Vagina (tissue), 2 donors: ENCODE measurements at regions not wholly inside any gene's neighbourhood (a gene's known extent, or its start where the extent isn't known, plus 50 kb on each side); places are given as distances from the start of the nearest gene placed in this dataset.

Experiments
- DNase-seq, 2 donors: peaks; one replicate each; pipeline ENCODE4 v3.0.0-alpha.2; 2017; ENCODE audit errors: extremely low spot score in 2 of 2
- H3K27ac ChIP-seq: fragments of 200-600 bp; sonication (generic); one replicate; pipeline ENCODE4 v1.5.1; 2019
- H3K27me3 ChIP-seq: fragments of 200-600 bp; sonication (generic); one replicate; pipeline ENCODE4 v1.5.1; 2019
- H3K36me3 ChIP-seq, 2 donors: fragments of 200-600 bp; sonication (generic); one replicate each; pipeline ENCODE4 v1.5.1; 2017 to 2019
- H3K4me1 ChIP-seq: fragments of 200-600 bp; sonication (generic); one replicate; pipeline ENCODE4 v1.5.1; 2019
- H3K4me3 ChIP-seq, 2 donors: fragments of 200-600 bp; sonication (generic); 1 replicate in 1 of 2; 2 replicates in 1 of 2; pipeline ENCODE4 v1.5.1; 2016 to 2019
- H3K9me3 ChIP-seq: fragments of 200-600 bp; sonication (generic); one replicate; pipeline ENCODE4 v1.5.1; 2019
- POLR2A ChIP-seq, 2 donors: fragments of 450-650 bp; IDR thresholded peaks; one replicate each; pipeline ENCODE4 v1.6.1; 2017; ENCODE audit warnings: antibody characterized with exemption in 2 of 2, mild to moderate bottlenecking in 2 of 2, moderate library complexity in 2 of 2
- POLR2AphosphoS5 ChIP-seq, 2 donors: sonication (generic); formaldehyde crosslinking; IDR thresholded peaks; one replicate each; pipeline ENCODE4 v1.9.0; 2017; ENCODE audit warnings: antibody characterized with exemption in 2 of 2, mild to moderate bottlenecking in 2 of 2, low read depth in 1 of 2; ENCODE audit not compliant: insufficient read depth in 1 of 2
- intact Hi-C: fragments of 100-400 bp; cut with DNase I; formaldehyde crosslinking; loops from one replicate; pipeline ENCODE4 v1.15.1; 2023
- TF ChIP-seq, protein P1 (sequence below), 3 experiments: fragments of 450-650 bp in 2 of 3; fragments of 200-600 bp in 1 of 3; sonication (generic) in 1 of 3; IDR thresholded peaks; one replicate each; pipeline ENCODE4 v1.5.1; 2017 to 2019; ENCODE audit warnings: antibody characterized with exemption in 3 of 3, mild to moderate bottlenecking in 2 of 3, moderate library complexity in 2 of 3

DNA sequence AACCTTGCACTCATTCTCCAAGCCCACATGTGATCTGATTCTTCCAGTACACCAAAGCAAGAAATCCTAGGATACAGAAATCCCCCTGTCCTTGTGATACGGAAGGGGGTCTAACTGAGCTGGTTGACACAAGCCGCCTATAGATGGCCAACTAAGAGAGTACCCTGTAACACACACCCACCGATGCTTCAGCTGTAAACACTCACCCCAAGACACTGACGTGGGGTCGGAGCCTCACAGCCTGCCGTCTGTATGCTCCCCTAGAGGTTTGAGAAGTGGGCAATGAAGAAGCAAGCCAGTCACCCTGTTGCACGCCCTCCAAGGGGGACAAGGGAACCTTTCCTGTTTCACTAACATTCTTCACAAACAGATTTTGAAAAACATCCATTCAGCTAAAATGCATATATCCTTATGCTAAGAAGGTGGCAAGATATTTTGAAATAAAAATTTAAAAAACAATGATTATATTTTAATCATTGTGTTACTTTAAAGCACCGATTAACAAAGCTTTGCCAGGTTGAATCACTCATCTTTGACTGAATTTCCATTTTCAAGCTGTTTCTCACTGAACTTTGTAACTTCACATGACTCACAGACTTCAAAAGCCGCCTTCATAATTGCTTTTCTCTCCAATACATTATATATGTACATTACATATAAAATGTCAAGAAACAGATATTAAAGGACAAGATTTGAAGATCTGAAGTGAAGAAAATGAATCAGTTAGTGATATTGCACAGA is 329.3 kb downstream of the ARL4A start:
- DNase-seq: no peak
- intact Hi-C loops: no loop called here
- TF ChIP-seq, protein P1, sequence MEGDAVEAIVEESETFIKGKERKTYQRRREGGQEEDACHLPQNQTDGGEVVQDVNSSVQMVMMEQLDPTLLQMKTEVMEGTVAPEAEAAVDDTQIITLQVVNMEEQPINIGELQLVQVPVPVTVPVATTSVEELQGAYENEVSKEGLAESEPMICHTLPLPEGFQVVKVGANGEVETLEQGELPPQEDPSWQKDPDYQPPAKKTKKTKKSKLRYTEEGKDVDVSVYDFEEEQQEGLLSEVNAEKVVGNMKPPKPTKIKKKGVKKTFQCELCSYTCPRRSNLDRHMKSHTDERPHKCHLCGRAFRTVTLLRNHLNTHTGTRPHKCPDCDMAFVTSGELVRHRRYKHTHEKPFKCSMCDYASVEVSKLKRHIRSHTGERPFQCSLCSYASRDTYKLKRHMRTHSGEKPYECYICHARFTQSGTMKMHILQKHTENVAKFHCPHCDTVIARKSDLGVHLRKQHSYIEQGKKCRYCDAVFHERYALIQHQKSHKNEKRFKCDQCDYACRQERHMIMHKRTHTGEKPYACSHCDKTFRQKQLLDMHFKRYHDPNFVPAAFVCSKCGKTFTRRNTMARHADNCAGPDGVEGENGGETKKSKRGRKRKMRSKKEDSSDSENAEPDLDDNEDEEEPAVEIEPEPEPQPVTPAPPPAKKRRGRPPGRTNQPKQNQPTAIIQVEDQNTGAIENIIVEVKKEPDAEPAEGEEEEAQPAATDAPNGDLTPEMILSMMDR (IDR thresholded peaks at IDR 0.05): no peak
- TF ChIP-seq POLR2AphosphoS5 (IDR thresholded peaks at IDR 0.05; ENCODE audit: insufficient read depth in 1 of 2, low read depth in 1 of 2): no peak
- TF ChIP-seq POLR2A (IDR thresholded peaks at IDR 0.05): no peak
- Histone ChIP-seq H3K27ac (no peak overlapping the region), H3K9me3 (no peaks in the 10 kb centered on the region), H3K36me3 (no peaks in the 10 kb centered on the region), H3K4me1 (no peaks in the 10 kb centered on the region), H3K27me3 (no peaks in the 10 kb centered on the region), H3K4me3 (no peak overlapping the region)

DNA sequence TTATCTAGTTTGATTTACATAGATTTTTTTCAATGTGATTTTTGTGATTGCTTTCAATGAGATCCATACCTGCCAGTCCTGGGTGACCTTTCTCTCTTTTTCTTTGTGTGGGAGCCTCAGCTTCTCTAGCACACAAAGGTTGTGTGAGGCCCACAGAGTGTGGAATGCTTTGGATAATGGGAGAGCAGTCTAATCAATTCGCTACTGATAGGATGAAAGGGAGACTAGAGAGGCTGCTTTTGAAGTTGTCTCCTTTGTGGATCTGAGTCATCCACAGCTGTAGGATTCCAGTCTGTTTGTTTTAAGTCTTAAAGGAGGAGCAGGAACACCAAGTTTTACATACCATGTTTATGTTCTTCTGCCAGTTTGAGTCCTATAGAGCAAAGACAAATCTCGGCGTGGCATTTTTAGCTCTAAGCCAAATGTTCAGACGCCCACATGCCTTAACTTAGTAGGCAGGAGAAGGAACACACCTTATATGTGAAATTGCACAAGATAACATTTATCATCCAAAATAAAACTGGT is 330.0 kb downstream of the ARL4A start:
- Histone ChIP-seq H3K27me3 (no peaks in the 10 kb centered on the region), H3K4me3 (no peak overlapping the region), H3K4me1 (no peaks in the 10 kb centered on the region), H3K9me3 (no peaks in the 10 kb centered on the region), H3K27ac (no peak overlapping the region), H3K36me3 (no peaks in the 10 kb centered on the region)
- TF ChIP-seq, protein P1 (IDR thresholded peaks at IDR 0.05): no peak
- TF ChIP-seq POLR2A (IDR thresholded peaks at IDR 0.05) (no peak), POLR2AphosphoS5 (IDR thresholded peaks at IDR 0.05; ENCODE audit: insufficient read depth in 1 of 2, low read depth in 1 of 2) (no peak)
- intact Hi-C loops: no loop called here
- DNase-seq: no peak

DNA sequence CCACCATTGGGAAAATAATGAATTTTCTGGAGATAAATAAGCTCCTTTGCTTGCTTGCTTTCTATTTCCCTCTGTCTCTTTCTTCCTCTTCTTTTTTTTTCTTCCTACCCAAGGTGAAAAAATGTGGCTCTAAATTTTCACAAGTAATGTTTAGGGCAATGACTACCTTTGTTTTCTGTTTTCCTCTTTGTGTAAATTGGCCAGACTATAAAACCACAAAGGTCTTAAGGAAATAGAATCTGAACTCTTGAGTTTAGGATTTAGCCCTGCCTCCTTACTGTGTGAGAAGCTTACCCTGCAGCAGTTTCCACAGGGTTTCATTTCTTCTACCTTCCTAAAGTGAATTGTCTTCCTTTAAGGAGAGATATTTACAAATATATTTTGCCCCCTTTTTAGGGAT is 330.4 kb downstream of the ARL4A start:
- H3K27me3 ChIP-seq: no peaks in the 10 kb centered on the region
- H3K27ac ChIP-seq: no peak overlapping the region
- H3K9me3 ChIP-seq: no peaks in the 10 kb centered on the region
- DNase-seq: no peak
- no peak for TF ChIP-seq POLR2AphosphoS5 (IDR thresholded peaks at IDR 0.05; ENCODE audit: insufficient read depth in 1 of 2, low read depth in 1 of 2)
- no peak for TF ChIP-seq POLR2A (IDR thresholded peaks at IDR 0.05)
- TF ChIP-seq, protein P1 (IDR thresholded peaks at IDR 0.05): no peak
- intact Hi-C loops: no loop called here
- H3K36me3 ChIP-seq: no peaks in the 10 kb centered on the region
- no peaks in the 10 kb centered on the region for H3K4me1 ChIP-seq
- H3K4me3 ChIP-seq: no peak overlapping the region

DNA sequence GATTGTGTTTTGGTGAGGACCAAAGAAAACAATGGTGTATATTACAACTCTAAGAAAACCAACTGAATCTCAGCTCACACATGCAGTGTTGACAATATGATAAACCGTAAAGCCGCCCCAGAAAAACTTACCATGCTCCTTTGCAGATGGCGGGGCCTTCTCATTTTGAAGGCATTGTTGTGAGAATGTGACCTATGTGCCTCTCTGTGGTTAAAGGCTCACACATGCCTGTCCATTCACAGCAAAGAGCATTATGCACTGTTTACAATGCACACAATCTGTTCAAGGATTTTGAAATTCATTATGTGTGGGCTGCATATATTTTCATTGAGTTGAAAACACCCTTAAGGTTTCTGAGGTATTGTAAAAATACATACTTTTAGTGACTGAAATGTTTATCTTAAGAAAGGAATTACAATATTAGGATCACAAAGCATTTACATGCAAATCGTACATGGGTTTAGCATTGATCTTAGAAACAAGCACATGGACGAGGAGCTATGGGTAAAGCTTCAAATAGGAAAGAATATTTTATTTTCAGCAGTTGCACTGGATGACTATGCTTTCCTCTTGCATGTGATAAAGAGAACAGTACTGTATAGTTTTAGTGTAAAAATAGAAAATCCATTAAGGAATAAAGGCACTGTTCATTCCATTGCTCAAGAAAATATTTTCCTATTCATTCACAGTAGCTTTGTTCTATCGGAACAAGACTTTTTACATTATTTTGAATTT is 334.3 kb downstream of the ARL4A start:
- intact Hi-C loops: no loop called here
- Histone ChIP-seq H3K4me1 (no peaks in the 10 kb centered on the region), H3K9me3 (no peaks in the 10 kb centered on the region), H3K36me3 (no peaks in the 10 kb centered on the region), H3K4me3 (no peak overlapping the region), H3K27ac (no peak overlapping the region), H3K27me3 (no peaks in the 10 kb centered on the region)
- no peak for DNase-seq
- no peak for TF ChIP-seq POLR2AphosphoS5 (IDR thresholded peaks at IDR 0.05; ENCODE audit: insufficient read depth in 1 of 2, low read depth in 1 of 2)
- no peak for TF ChIP-seq POLR2A (IDR thresholded peaks at IDR 0.05)
- TF ChIP-seq, protein P1 (IDR thresholded peaks at IDR 0.05): no peak
